B cell (primary cell): ENCODE measurements at regions not wholly inside any gene's neighbourhood (a gene's known extent, or its start where the extent isn't known, plus 50 kb on each side); places are given as distances from the start of the nearest gene placed in this dataset.

Source experiments
- ATAC-seq: fragments of 200-7000 bp; cut with Tn5 transposase; one replicate; pipeline ENCODE4 v1.10.0; 2021; ENCODE audit warnings: low read depth, mild to moderate bottlenecking, moderate number of reproducible peaks, moderate library complexity
- CTCF ChIA-PET: fragments of 350-600 bp; sonication (Branson Sonifier 250); formaldehyde crosslinking; loops from one replicate; lab custom pipeline; 2021; ENCODE audit warnings: antibody characterized with exemption, inconsistent platforms; lab: Charles Lee
- POLR2A ChIA-PET: fragments of 350-600 bp; sonication (Branson Sonifier 250); formaldehyde crosslinking; loops from one replicate; lab custom pipeline; 2021; ENCODE audit warnings: antibody characterized with exemption; lab: Charles Lee
- DNase-seq: peaks from one replicate; pipeline ENCODE4 v3.0.0; 2013
- H2AFZ ChIP-seq: 2 replicates; pipeline ENCODE4 v1.6.1; 2012; ENCODE audit warnings: mild to moderate bottlenecking, low read depth, low read length; ENCODE audit not compliant: insufficient read depth, poor library complexity, severe bottlenecking
- H3K27ac ChIP-seq, 2 donors: 1 replicate in 1 of 2; 2 replicates in 1 of 2; pipeline ENCODE4 v1.5.1; 2012 to 2013; ENCODE audit warnings: low read length in 2 of 2, mild to moderate bottlenecking in 2 of 2, moderate library complexity in 1 of 2
- H3K27me3 ChIP-seq, 4 experiments: fragments of 200-600 bp in 1 of 4; sonication (generic) in 1 of 4; replicated peaks in 1 of 4; 1 replicate in 2 of 4; 2 replicates in 2 of 4; pipeline versions ENCODE4 v1.6.1 to v1.7.0; 2013 to 2016; ENCODE audit warnings: low read length in 3 of 4, mild to moderate bottlenecking in 2 of 4, mixed read lengths in 1 of 4, moderate library complexity in 1 of 4; ENCODE audit not compliant: insufficient read depth in 4 of 4, control insufficient read depth in 3 of 4; ENCODE audit errors: control extremely low read depth in 1 of 4
- H3K36me3 ChIP-seq, 2 experiments: replicated peaks in 1 of 2; 1 replicate in 1 of 2; 2 replicates in 1 of 2; pipeline versions ENCODE4 v1.6.1 to v1.7.1; 2013; ENCODE audit warnings: low read length in 1 of 2; ENCODE audit not compliant: insufficient read depth in 2 of 2, control insufficient read depth in 1 of 2; ENCODE audit errors: control extremely low read depth in 1 of 2, extremely low read depth in 1 of 2
- H3K4me1 ChIP-seq, 2 donors: fragments of 200-600 bp in 1 of 2; sonication (generic) in 1 of 2; 1 replicate in 1 of 2; 2 replicates in 1 of 2; pipeline versions ENCODE4 v1.5.1 to v1.6.1; 2013 to 2017; ENCODE audit warnings: low read length in 2 of 2; ENCODE audit not compliant: control insufficient read depth in 2 of 2, insufficient read depth in 2 of 2
- H3K4me2 ChIP-seq: replicated peaks from 2 replicates; pipeline ENCODE3; 2012; ENCODE audit warnings: mild to moderate bottlenecking, low read depth, low read length; ENCODE audit not compliant: poor library complexity, severe bottlenecking
- H3K4me3 ChIP-seq, 5 experiments: fragments of 200-600 bp in 1 of 5; sonication (generic) in 1 of 5; 1 replicate in 3 of 5; 2 replicates in 2 of 5; pipeline versions ENCODE4 v1.5.1 to v1.7.0; 2011 to 2016; ENCODE audit warnings: low read length in 4 of 5, mild to moderate bottlenecking in 4 of 5, low read depth in 2 of 5, control low read depth in 1 of 5, moderate library complexity in 1 of 5; ENCODE audit not compliant: insufficient read depth in 1 of 5; ENCODE audit errors: control extremely low read depth in 1 of 5, extremely low read depth in 1 of 5
- H3K79me2 ChIP-seq: fragments of 200-600 bp; sonication (generic); one replicate; pipeline ENCODE4 v1.6.0; 2016; ENCODE audit warnings: low read length; ENCODE audit not compliant: control insufficient read depth, insufficient read depth
- H3K9ac ChIP-seq: fragments of 200-600 bp; sonication (generic); 2 replicates; pipeline ENCODE4 v1.6.1; 2017; ENCODE audit warnings: mild to moderate bottlenecking, low read length, moderate library complexity
- H3K9me3 ChIP-seq, 3 donors: one replicate each; pipeline versions ENCODE4 v1.6.1 to v1.7.1; 2013; ENCODE audit warnings: low read length in 2 of 3; ENCODE audit not compliant: control insufficient read depth in 2 of 3, insufficient read depth in 1 of 3; ENCODE audit errors: control extremely low read depth in 1 of 3
- H4K20me1 ChIP-seq: 2 replicates; pipeline ENCODE4 v1.6.0; 2012; ENCODE audit warnings: mild to moderate bottlenecking, low read length; ENCODE audit not compliant: insufficient read depth, control insufficient read depth, poor library complexity, severe bottlenecking
- H3K27ac Mint-ChIP-seq: one replicate; pipeline ENCODE4 v1.8.0; 2021; ENCODE audit warnings: mixed read lengths
- H3K27me3 Mint-ChIP-seq: one replicate; pipeline ENCODE4 v1.8.0; 2021; ENCODE audit warnings: mixed read lengths
- H3K4me1 Mint-ChIP-seq: one replicate; pipeline ENCODE4 v1.8.0; 2021; ENCODE audit warnings: mixed read lengths
- H3K4me3 Mint-ChIP-seq: one replicate; pipeline ENCODE4 v1.8.0; 2021; ENCODE audit warnings: mixed read lengths
- H3K9me3 Mint-ChIP-seq: one replicate; pipeline ENCODE4 v1.8.0; 2022; ENCODE audit warnings: mixed read lengths; ENCODE audit not compliant: insufficient read depth
- EZH2 ChIP-seq: IDR thresholded peaks from 2 replicates; pipeline ENCODE4 v1.6.1; 2012; ENCODE audit warnings: borderline replicate concordance, low read depth, mild to moderate bottlenecking, moderate library complexity, low read length; ENCODE audit not compliant: insufficient read depth, poor library complexity, severe bottlenecking
- WGBS: methylation state at CpG from one replicate; pipeline ENCODE4 v1.1.5; 2013; ENCODE audit warnings: missing lambda C conversion rate; ENCODE audit not compliant: insufficient coverage; 5-methylcytosine and 5-hydroxymethylcytosine counted together
- intact Hi-C: fragments of 100-400 bp; cut with micrococcal nuclease; formaldehyde crosslinking; loops from one replicate; pipeline ENCODE4 v1.10.0; 2022
- TF ChIP-seq, protein P1 (sequence below): fragments of 200-600 bp; IDR thresholded peaks from one replicate; pipeline ENCODE4 v1.8.0; 2022; ENCODE audit warnings: antibody characterized with exemption, mild to moderate bottlenecking

- Mint-ChIP-seq H3K27me3 (no peaks in the 10 kb centered on the region), H3K27ac (no peak overlapping the region), H3K4me1 (no peaks in the 10 kb centered on the region), H3K4me3 (no peak overlapping the region), H3K9me3 (peaks cover 5% of the 10 kb centered on the region)
- no peaks in the 10 kb centered on the region for H3K4me1 ChIP-seq
- H3K9me3 ChIP-seq = peaks cover 0 to 7% (median 0%) of the 10 kb centered on the region in 3 donors
- no peaks in the 10 kb centered on the region for H4K20me1 ChIP-seq
- DNase-seq = no peak
- H3K4me2 ChIP-seq = no peak overlapping the region
- TF ChIP-seq, protein P1, sequence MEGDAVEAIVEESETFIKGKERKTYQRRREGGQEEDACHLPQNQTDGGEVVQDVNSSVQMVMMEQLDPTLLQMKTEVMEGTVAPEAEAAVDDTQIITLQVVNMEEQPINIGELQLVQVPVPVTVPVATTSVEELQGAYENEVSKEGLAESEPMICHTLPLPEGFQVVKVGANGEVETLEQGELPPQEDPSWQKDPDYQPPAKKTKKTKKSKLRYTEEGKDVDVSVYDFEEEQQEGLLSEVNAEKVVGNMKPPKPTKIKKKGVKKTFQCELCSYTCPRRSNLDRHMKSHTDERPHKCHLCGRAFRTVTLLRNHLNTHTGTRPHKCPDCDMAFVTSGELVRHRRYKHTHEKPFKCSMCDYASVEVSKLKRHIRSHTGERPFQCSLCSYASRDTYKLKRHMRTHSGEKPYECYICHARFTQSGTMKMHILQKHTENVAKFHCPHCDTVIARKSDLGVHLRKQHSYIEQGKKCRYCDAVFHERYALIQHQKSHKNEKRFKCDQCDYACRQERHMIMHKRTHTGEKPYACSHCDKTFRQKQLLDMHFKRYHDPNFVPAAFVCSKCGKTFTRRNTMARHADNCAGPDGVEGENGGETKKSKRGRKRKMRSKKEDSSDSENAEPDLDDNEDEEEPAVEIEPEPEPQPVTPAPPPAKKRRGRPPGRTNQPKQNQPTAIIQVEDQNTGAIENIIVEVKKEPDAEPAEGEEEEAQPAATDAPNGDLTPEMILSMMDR = no peak
- no peak overlapping the region for H3K4me3 ChIP-seq
- no peaks in the 10 kb centered on the region for H3K36me3 ChIP-seq
- no peak overlapping the region for H3K9ac ChIP-seq
- ATAC-seq = no peak
- intact Hi-C loops = no loop called here
- ChIA-PET CTCF (no interaction called here), POLR2A (no interaction called here)
- no peak overlapping the region for H3K27ac ChIP-seq
- WGBS = no CpG with 5 or more reads among the region's 1 CpG
- H3K79me2 ChIP-seq = no peaks in the 10 kb centered on the region
- H2AFZ ChIP-seq = no peak overlapping the region
- no peaks in the 10 kb centered on the region for H3K27me3 ChIP-seq
Observed at GRCh38 chr11:109527496-109527895, 105.5 kb downstream of the C11orf87 start.

GRCh38 chr11:109547356-109548027 is 125.5 kb downstream of the C11orf87 start:
- no peak overlapping the region for H3K27ac ChIP-seq
- no peak overlapping the region for H3K4me3 ChIP-seq
- H3K4me1 ChIP-seq = no peaks in the 10 kb centered on the region
- Mint-ChIP-seq H3K9me3 (no peaks in the 10 kb centered on the region), H3K27me3 (no peaks in the 10 kb centered on the region), H3K4me1 (no peaks in the 10 kb centered on the region), H3K27ac (no peak overlapping the region), H3K4me3 (no peak overlapping the region)
- H3K9me3 ChIP-seq = peaks cover 0 to 3% (median 1%) of the 10 kb centered on the region in 3 donors
- no peak for TF ChIP-seq EZH2
- TF ChIP-seq, protein P1 = no peak
- intact Hi-C loops = no loop called here
- no peak overlapping the region for H3K4me2 ChIP-seq
- POLR2A ChIA-PET = no interaction called here
- 100% methylated on average over 1 of the region's 6 CpGs for WGBS
- ATAC-seq = no peak
- CTCF ChIA-PET = no interaction called here
- no peak for DNase-seq
- no peak overlapping the region for H3K9ac ChIP-seq
- no peaks in the 10 kb centered on the region for H3K27me3 ChIP-seq
- no peak overlapping the region for H2AFZ ChIP-seq
- H4K20me1 ChIP-seq = no peaks in the 10 kb centered on the region
- no peaks in the 10 kb centered on the region for H3K36me3 ChIP-seq
- no peaks in the 10 kb centered on the region for H3K79me2 ChIP-seq
